ENCODE measurements at regions not wholly inside any gene's neighbourhood (a gene's known extent, or its start where the extent isn't known, plus 50 kb on each side); places are given as distances from the start of the nearest gene placed in this dataset.

DNA sequence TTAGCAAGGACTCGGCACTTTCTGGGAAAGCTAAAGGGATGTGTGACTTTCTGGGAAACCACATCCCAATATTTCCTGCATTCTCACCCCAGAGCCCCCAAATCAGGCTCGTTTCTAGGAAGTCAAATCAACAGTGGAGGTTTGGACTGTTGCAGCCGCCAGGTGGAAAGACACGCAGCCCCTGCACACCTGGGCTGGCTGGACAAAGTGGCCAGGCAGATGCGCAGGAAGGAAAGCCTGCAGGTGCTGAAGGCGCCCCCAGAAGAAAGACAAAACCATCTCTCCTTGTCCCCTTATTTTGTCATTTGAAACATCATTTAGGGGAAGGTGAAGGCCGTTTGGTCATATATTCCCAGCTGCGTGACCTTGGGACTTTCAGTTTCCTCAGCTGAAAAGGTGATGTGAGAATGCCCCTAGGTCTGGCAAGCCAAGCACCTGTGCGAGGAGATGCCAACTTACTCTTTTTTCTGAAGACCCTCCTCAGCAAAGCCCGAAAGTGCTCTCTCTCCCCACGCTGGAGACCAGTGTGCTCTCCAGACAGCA, 97.9 kb upstream of the CPEB4 start:
- H3K4me1 ChIP-seq (replicated peaks in 1 of 2), result peaks cover 2 to 5% of the 10 kb centered on the region in 2 donors
- H3K27ac ChIP-seq, result no peak overlapping the region
- in situ Hi-C loops (cut with MboI; ENCODE audit: low pct_unique_long_range_greater_than_20kb in 2 of 9, low sequenced_read_pairs in 9 of 9, unreplicated experiment in 9 of 9), result no loop called here
- ATAC-seq (replicated peaks in 6 of 8), result no peak
- WGBS, 10 experiments, result 40 to 100% (median 93%) methylated on average over 1 to 5 of the region's 11 CpGs; no CpG with 5 or more reads in 1 of the 10 experiments
- no peak overlapping the region for H3K4me3 ChIP-seq

DNA sequence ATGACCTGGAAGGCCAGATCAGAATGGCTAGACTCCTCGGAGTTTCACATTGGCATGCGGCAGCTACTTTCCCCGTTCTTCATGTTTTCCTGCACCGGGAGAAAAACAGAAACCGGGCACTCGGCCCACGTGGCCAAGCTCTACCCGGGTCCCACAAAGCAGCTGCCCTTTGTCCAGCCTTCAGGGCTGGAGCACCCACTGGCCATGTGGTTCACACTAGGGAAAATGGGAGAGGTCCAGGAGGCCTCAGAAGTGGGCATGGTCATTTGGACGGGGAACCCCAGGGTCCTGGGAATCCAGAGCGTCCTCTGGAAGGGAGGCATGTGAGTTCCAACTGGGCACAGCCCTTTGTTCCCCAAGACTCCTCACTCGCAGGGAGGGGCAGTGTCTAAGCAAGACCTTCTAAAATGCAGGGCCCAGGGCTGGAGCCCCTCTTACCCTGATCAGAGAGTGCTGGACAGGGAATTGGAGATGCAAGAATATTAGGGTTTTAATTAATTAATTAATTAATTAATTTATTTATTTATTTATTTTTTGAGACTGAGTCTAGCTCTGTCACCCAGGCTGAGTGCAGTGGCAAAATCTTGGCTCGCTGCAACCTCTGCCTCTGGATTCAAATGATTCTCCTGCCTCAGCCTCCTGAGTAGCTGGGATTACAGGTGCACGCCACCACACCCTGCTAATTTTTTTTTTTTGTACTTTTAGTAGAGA, 97.2 kb upstream of the CPEB4 start:
- Histone ChIP-seq H3K27ac (no peak overlapping the region), H3K4me1 (replicated peaks in 1 of 2) (peaks cover 2 to 5% of the 10 kb centered on the region in 2 donors), H3K4me3 (no peak overlapping the region)
- 40 to 100% (median 90%) methylated on average over 1 to 7 of the region's 13 CpGs; no CpG with 5 or more reads in 2 of the 10 experiments for WGBS, 10 experiments
- no peak for ATAC-seq (replicated peaks in 6 of 8)
- in situ Hi-C loops (cut with MboI; ENCODE audit: low pct_unique_long_range_greater_than_20kb in 2 of 9, low sequenced_read_pairs in 9 of 9, unreplicated experiment in 9 of 9), result no loop called here

DNA sequence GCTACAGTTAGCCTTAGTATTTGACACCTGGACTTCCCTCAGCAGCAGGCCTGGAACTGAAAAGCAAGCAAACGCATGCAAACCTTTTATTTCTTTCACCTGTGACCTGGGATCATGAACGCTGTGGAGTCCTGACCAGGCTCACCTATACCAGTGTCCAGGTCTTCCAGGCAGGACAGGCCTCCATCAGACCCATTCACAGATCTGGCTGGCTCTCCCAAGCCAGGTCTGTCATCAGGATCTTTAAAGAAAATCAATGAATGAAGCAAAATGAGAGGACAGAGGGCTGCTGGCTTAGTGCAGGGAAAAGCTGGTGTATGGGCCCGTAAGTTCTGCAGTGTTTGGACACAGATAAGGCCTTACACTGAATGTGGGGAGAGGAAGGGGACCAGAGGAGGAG, 96.3 kb upstream of the CPEB4 start:
- 83 to 100% (median 100%) methylated on average over 1 to 3 of the region's 3 CpGs; no CpG with 5 or more reads in 5 of the 10 experiments for WGBS, 10 experiments
- Histone ChIP-seq H3K4me1 (replicated peaks in 1 of 2) (no peaks in the 10 kb centered on the region), H3K4me3 (no peak overlapping the region), H3K27ac (no peak overlapping the region)
- no peak for ATAC-seq (replicated peaks in 6 of 8)
- in situ Hi-C loops (cut with MboI; ENCODE audit: low pct_unique_long_range_greater_than_20kb in 2 of 9, low sequenced_read_pairs in 9 of 9, unreplicated experiment in 9 of 9), result no loop called here

DNA sequence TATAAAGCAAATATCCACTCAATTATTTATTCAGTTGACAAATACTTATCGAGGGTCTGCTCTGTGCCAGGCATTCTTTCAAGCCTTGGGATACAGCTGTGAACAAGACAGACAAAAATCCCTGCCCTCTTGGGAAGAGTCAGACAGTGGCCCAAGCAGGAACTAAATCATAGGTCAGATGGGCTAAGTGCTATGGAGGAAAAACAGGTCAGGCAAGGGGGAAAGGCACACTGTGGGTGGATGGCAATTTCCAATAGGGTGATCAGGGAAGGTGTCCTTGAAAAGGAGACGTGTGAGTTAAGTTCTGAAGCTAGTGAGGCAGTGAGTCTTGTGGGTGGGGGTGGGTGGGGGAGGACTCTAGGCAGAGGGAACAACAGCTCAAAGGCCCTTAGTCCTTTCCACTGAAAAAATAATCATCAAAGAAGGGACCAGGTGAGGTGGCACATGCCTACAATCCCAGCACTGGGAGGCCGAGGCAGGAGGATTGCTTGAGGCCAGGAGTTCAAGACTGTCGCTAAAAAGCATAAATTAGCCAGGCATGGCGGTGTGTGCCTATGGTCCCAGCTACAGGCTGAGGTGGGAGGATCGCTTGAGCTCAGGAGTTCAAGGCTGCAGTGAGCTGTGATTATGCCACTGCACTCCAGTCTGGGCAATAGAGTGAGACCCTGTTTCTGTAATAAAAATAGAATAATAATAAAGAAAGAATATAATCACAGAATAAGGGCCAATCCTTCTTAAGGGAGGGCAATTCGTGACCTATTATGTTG, 95.2 kb upstream of the CPEB4 start:
- WGBS, 10 experiments, result 20 to 100% (median 79%) methylated on average over 1 to 5 of the region's 7 CpGs; no CpG with 5 or more reads in 3 of the 10 experiments
- Histone ChIP-seq H3K4me1 (replicated peaks in 1 of 2) (peaks cover 0 to under 1% of the 10 kb centered on the region in 2 donors), H3K27ac (no peak overlapping the region), H3K4me3 (no peak overlapping the region)
- no peak for ATAC-seq (replicated peaks in 6 of 8)
- in situ Hi-C loops (cut with MboI; ENCODE audit: low pct_unique_long_range_greater_than_20kb in 2 of 9, low sequenced_read_pairs in 9 of 9, unreplicated experiment in 9 of 9), result no loop called here

DNA sequence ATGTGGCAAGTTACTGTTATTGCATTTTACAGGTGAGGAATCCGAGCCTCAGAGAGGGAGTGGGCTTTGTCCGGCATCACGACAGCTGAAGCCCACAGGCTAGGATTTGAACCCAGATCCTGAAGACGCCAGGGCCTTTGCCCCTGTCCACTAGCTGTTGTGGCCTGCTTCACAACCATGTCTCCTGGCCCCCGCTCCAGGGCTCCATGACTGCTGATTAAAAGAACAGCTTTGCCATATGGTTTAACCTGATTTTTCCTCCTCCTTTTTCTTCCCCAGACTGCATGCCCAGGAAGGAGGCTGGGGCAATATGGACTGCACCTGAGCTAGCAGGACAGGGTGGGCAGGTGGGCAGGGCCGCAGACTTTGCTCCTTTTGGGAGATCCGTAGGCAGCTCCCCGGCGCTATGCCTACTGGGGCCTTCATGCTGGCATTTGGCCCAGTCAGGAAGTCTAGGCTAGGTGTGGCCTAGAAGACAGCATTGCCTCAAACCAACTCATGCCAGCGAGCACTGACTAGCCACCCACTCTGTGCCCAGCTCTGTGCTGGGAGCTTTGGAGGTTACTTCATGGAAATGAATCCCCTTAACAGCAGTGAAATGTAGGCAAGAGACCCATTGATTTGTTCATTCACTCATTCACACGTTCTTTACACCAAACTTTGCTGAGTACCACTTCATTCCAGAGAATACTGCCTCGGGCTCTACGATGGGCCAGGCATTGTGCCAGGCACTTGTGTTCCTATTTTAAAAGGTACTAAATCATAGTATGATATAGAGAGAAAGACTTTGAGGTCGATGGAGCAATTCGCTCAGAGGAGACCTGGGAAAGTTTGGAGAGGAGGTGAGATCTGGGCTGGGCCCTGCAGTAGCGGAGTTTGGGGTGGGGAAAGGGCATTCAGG, 94.3 kb upstream of the CPEB4 start:
- WGBS, 10 experiments, result 60 to 100% (median 89%) methylated on average over 3 to 14 of the region's 16 CpGs; no CpG with 5 or more reads in 3 of the 10 experiments
- peaks cover 5 to 6% of the 10 kb centered on the region in 2 donors for H3K4me1 ChIP-seq (replicated peaks in 1 of 2)
- H3K4me3 ChIP-seq, result no peak overlapping the region
- no peak overlapping the region for H3K27ac ChIP-seq
- ATAC-seq (replicated peaks in 6 of 8), result no peak
- in situ Hi-C loops (cut with MboI; ENCODE audit: low pct_unique_long_range_greater_than_20kb in 2 of 9, low sequenced_read_pairs in 9 of 9, unreplicated experiment in 9 of 9), result no loop called here

DNA sequence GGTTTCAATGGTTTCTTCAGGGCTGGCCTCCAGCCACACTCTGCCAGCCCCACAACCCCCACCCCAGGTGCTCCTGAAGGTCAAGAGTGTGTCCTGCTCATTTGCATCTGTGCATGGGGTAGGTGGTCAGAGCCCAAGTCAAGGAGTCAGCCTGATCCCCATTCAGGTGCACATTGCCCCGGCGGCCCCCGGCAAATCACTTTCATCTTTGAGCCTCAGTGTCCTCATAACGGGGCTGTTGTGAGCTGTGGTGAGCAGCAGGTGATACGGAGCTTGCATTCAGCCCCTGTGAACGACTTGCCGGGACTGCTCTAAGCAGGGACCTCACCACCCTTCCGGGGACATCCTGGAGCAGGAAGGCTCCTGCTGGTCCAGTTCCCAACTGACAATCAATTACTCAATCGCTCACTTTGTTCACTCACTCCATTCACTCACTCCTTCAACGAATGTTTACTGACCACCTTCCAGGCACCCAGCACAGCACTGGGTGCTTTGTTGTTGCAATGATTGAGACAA, 93.2 kb upstream of the CPEB4 start:
- Histone ChIP-seq H3K4me1 (replicated peaks in 1 of 2) (peaks cover 5 to 6% of the 10 kb centered on the region in 2 donors), H3K4me3 (no peak overlapping the region), H3K27ac (no peak overlapping the region)
- in situ Hi-C loops (cut with MboI; ENCODE audit: low pct_unique_long_range_greater_than_20kb in 2 of 9, low sequenced_read_pairs in 9 of 9, unreplicated experiment in 9 of 9), result no loop called here
- 67 to 100% (median 98%) methylated on average over 1 to 9 of the region's 10 CpGs; no CpG with 5 or more reads in 5 of the 10 experiments for WGBS, 10 experiments
- no peak for ATAC-seq (replicated peaks in 6 of 8)

DNA sequence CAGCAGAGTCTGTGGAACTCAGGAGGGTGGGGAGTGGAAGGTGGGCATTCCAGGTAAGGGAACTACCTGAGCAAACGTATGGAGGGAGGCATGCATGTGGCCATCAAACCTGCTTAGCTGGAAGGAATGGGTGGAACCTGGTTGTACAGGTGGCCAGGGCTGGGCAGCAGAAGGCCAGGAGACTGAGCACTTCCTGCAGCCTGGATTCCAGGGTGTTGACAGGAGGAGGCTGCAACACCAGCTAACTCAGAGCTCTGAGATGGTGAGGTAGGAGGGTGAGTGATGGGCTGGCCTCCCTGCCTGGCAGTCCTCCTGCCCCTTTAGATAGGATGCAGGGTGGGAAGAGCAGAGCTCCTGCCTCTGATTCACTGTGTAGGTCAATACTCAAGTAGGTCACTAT, 92.5 kb upstream of the CPEB4 start:
- 50 to 100% (median 88%) methylated on average over 1 of the region's 1 CpG; no CpG with 5 or more reads in 7 of the 10 experiments for WGBS, 10 experiments
- Histone ChIP-seq H3K27ac (no peak overlapping the region), H3K4me3 (no peak overlapping the region), H3K4me1 (replicated peaks in 1 of 2) (peaks cover 5 to 6% of the 10 kb centered on the region in 2 donors)
- in situ Hi-C loops (cut with MboI; ENCODE audit: low pct_unique_long_range_greater_than_20kb in 2 of 9, low sequenced_read_pairs in 9 of 9, unreplicated experiment in 9 of 9), result no loop called here
- ATAC-seq (replicated peaks in 6 of 8), result no peak

DNA sequence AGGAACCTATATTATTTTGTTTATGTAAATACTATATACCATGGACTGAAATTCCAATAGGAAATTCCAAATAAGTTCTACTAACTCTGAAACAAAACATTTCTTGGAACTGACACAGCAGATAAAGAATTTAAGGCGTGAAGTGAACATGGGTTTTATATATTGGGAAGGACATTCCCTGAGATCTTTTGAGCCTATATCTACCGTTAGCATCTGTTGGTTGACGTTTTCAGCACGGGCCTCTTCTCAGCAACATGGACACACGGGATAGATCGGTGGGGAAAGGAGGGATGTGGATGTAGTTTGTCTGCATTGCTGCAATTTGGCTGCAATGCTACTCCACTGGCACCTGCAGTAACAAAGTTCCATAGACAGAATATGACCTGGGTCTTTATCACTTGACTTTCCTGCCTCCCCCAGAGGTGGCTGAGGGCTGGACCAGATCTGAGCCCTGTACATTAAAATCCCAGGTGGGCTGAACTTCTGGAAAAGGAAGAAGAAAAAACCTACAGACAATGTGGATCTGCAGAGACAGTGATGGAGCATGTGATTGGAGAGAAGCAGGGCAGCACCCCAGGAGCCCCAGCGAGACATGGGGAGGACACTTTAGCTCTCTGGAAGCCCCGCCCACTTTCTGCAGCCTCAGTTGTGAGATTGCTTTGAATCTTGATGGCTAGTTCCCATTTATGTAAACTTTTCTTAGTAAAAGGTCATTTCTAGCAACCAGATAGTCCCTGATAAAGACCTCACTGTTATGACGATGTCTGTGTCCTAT, 91.2 kb upstream of the CPEB4 start:
- in situ Hi-C loops (cut with MboI; ENCODE audit: low pct_unique_long_range_greater_than_20kb in 2 of 9, low sequenced_read_pairs in 9 of 9, unreplicated experiment in 9 of 9), result no loop called here
- H3K4me3 ChIP-seq, result no peak overlapping the region
- no peak for ATAC-seq (replicated peaks in 6 of 8)
- no peak overlapping the region for H3K27ac ChIP-seq
- WGBS, 10 experiments, result 20 to 91% (median 61%) methylated on average over 1 to 8 of the region's 9 CpGs; no CpG with 5 or more reads in 1 of the 10 experiments
- peaks cover 5 to 6% of the 10 kb centered on the region in 2 donors for H3K4me1 ChIP-seq (replicated peaks in 1 of 2)

DNA sequence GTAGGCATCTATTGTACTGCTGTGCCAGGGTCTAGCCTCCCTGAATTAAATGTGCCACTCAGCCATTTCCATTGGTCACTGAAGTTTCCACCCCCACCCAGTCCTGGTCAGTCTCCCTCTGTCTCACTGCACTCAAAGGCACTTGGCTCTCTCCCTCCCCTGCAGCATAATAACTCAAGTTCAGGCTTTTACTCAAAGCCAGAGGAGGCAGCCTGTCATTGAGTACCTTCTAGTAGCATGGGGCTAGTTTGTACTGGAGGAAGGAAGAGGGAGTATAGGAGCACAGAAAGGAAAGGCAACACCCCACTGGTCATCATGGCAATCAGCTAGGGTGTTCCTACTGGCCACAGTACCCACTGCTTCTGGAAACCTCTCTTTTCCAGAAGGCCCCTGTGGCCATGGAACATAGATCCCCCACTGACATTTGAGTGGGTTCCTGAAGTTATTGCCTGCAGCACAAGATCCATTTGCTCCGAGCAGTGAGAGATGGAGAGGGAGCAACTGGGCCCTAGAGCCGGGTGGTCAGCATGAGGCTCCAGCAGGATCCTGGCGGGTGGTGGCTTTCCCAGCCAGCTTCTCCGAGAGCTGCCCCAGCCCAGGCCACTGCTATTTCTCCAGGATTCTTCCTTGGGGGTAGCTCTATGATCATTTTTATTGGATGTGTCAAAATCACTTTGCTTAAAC, 89.9 kb upstream of the CPEB4 start:
- Histone ChIP-seq H3K4me3 (no peak overlapping the region), H3K27ac (peak overlapping the region in 1 of 2 donors; percentile 16), H3K4me1 (replicated peaks in 1 of 2) (peaks cover 5 to 6% of the 10 kb centered on the region in 2 donors)
- WGBS, 10 experiments, result 60 to 100% (median 73%) methylated on average over 1 to 3 of the region's 4 CpGs; no CpG with 5 or more reads in 5 of the 10 experiments
- in situ Hi-C loops (cut with MboI; ENCODE audit: low pct_unique_long_range_greater_than_20kb in 2 of 9, low sequenced_read_pairs in 9 of 9, unreplicated experiment in 9 of 9), result no loop called here
- peak in 6 of 8 experiments; percentile 36 to 83 (median 79) for ATAC-seq (replicated peaks in 6 of 8)

DNA sequence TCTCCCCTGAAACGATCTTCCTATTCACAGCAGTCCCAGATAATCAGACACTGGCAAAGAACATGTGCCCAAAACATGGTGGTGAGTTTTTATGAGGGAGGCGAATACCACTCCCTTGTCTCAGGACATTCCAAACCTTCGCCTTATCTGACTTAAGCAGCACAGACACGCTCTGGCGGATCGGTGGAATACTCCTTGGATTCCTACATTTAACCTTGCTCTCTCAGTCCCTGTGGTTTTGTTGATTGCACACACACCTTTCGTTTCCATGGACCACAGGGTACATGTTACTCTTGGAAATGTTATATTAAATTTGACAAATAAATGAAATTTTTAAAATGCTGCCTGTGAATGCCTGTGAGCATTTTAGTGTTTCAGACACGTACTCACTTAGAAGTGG, 87.8 kb upstream of the CPEB4 start:
- Histone ChIP-seq H3K4me1 (replicated peaks in 1 of 2) (peaks cover 5 to 6% of the 10 kb centered on the region in 2 donors), H3K4me3 (no peak overlapping the region), H3K27ac (no peak overlapping the region)
- ATAC-seq (replicated peaks in 6 of 8), result no peak
- 50 to 100% (median 85%) methylated on average over 2 to 6 of the region's 8 CpGs; no CpG with 5 or more reads in 3 of the 10 experiments for WGBS, 10 experiments
- in situ Hi-C loops (cut with MboI; ENCODE audit: low pct_unique_long_range_greater_than_20kb in 2 of 9, low sequenced_read_pairs in 9 of 9, unreplicated experiment in 9 of 9), result no loop called here

DNA sequence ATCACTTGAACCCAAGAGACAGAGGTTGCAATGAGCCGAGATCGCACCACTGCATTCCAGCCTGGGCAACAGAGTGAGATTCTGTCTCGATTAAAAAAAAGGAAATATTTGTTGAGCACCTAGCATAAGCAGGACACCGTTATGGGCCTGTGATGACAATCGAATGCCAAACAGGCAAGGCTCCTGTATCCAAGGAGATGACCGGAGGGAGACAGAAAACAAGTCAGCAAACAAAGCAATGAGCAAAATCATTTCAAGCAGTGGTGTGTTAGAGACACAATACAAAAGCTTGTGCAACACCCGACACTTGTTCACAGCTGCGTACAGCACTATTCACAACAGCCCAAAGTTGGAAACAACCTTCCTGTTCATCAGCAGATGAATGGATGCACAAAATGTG, 87.1 kb upstream of the CPEB4 start:
- ATAC-seq (replicated peaks in 6 of 8), result no peak
- H3K4me1 ChIP-seq (replicated peaks in 1 of 2), result peaks cover 5 to 6% of the 10 kb centered on the region in 2 donors
- in situ Hi-C loops (cut with MboI; ENCODE audit: low pct_unique_long_range_greater_than_20kb in 2 of 9, low sequenced_read_pairs in 9 of 9, unreplicated experiment in 9 of 9), result no loop called here
- no peak overlapping the region for H3K27ac ChIP-seq
- no peak overlapping the region for H3K4me3 ChIP-seq
- WGBS, 10 experiments, result 83 to 100% (median 91%) methylated on average over 1 to 8 of the region's 8 CpGs; no CpG with 5 or more reads in 1 of the 10 experiments
